ES-I3 (cell line): ENCODE measurements at regions not wholly inside any gene's neighbourhood (a gene's known extent, or its start where the extent isn't known, plus 50 kb on each side); places are given as distances from the start of the nearest gene placed in this dataset.

ENCODE experiments used
- H3K36me3 ChIP-seq: 2 replicates; pipeline ENCODE4 v1.6.1; 2013; ENCODE audit warnings: mild to moderate bottlenecking, low read length, control low read depth, moderate library complexity; ENCODE audit not compliant: insufficient read depth
- H3K4me1 ChIP-seq: 2 replicates; pipeline ENCODE4 v1.6.1; 2013; ENCODE audit warnings: mild to moderate bottlenecking, control low read depth, low read length; ENCODE audit not compliant: insufficient read depth
- H3K9ac ChIP-seq: 2 replicates; pipeline ENCODE4 v1.6.1; 2013; ENCODE audit warnings: low read depth, mild to moderate bottlenecking, low read length, moderate library complexity
- H3K9me3 ChIP-seq: 2 replicates; pipeline ENCODE4 v1.6.1; 2013; ENCODE audit warnings: mild to moderate bottlenecking, low read length, moderate library complexity; ENCODE audit not compliant: control insufficient read depth, insufficient read depth

DNA sequence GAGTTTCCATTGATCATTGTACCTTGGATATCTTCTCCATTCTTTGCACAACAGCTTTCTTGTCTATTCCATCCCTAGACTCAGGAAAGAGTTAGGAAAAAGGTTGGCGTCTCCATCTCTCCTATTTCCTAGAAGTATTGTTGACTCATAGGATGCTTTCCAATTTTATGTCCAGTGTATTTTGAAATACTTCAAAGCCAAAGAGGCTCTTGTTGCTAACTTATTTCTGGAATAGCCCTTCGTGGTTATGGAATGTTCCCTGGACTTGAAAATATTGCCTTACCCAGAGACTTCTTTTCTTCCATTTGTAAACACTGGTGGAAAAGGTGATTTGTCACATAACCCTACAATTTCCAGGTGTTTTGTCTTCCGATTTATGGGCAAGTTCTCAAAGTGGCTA is 402.3 kb upstream of the ZNF608 start:
- no peaks in the 10 kb centered on the region for H3K9me3 ChIP-seq
- H3K36me3 ChIP-seq = no peaks in the 10 kb centered on the region
- H3K9ac ChIP-seq = no peak overlapping the region
- H3K4me1 ChIP-seq = peaks cover 18% of the 10 kb centered on the region; the same call in 1 of the 2 replicates

DNA sequence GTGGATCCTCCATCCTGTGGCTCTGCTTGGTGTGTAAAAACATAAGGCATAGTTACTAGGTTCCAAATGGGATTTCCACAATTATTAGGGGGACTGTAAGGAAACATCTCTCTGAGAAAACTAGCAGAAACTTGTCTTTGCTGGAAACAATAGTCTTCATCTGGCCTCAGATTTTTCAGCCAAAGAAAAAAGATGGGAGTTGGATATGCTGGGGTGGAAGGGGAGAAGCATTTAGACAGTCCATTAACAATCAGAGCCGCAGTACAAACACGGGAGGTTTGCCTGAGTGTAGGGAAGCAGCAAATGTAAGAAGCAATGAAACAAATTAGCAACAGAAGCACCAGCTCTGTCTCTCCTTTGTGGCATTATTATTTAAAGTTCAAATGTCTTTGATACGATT is 402.7 kb upstream of the ZNF608 start:
- H3K9me3 ChIP-seq = no peaks in the 10 kb centered on the region
- H3K36me3 ChIP-seq = no peaks in the 10 kb centered on the region
- H3K4me1 ChIP-seq = peaks cover 21% of the 10 kb centered on the region; the same call in 1 of the 2 replicates
- H3K9ac ChIP-seq = no peak overlapping the region

DNA sequence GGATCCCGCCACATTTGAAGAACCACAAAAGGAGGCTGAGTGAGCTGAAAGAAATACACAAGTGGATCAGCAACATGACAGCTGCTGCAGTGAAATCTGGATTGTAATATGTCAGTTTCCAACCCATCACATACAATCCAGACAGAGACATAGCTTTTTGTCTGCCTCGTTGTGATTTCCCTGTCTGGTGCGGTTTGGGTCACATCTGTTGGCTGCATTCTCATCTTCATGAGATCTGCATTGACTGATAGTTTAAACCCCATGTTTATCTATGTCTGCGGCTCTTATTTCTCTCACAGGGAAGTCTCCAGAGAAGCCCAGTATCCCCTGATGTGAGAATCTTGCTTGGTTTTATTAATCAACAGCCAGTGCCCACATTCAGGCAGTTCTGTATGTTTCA is 403.1 kb upstream of the ZNF608 start:
- H3K9ac ChIP-seq = no peak overlapping the region
- H3K4me1 ChIP-seq = peaks cover 21% of the 10 kb centered on the region; the same call in 1 of the 2 replicates
- H3K36me3 ChIP-seq = no peaks in the 10 kb centered on the region
- no peaks in the 10 kb centered on the region for H3K9me3 ChIP-seq

DNA sequence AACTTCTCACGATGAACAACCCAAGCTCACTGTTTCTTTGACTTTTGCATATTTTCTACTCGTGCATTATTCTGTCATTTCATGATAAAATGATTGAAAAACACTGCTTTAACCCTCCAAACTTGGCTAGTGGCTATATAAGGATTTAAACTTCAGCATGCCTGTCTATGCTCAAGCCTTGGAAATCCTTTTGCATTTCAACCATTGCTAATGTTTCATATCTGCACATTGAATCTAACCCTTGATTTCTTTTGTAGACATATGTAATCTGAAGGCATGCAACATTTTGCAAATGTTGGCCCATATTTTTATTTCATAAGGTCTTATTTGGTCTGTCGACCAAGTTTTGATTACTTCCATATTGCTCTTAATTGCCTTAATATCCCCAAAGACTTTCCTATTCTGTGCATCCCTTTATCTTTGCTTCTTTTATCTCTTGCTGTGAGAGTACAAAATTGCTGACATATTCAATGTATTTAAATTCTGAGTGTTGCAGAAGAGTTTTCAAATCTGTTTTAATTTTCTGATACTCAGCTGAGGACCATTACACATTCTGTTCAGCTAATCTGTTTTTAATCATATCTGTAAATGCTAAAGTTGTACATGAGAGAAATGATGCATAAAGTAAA is 403.7 kb upstream of the ZNF608 start:
- H3K9ac ChIP-seq = no peak overlapping the region; the same call in 1 of the 2 replicates

DNA sequence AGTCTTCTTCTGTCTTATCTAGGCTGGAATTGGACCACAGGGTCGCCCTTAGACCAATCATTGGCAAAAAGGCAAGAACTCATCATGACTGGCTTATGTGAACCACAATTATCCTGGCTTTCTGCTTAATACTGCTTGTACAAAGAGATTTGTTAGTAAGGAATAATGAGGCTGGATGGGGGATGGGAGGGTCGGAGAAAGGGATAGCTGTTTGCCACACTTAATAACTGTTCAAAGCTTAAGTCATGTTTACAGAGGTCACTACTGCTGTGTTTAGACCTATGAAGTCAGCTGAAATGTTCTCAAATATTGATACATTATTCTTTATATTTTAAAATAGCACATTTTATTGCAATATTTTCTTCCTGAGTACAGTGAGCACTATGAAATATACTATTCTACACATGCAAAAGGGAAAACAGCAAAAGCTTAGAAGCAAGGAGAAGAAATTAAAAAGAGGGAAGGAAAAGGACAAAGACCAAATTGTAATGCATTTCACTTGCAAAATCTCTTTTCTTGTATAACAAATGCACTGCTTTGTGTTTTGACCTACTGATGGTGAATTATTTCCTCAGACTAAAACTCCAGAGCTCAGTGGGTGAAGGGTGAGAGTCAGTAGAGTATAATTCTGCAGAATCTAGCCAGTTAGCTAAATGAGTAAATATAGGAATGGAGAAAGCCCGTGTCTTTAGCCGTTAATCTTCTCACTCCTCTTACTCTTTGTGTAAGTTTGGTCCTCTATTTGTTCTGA is 404.9 kb upstream of the ZNF608 start:
- Histone ChIP-seq H3K9ac (no peak overlapping the region), H3K9me3 (no peaks in the 10 kb centered on the region), H3K36me3 (no peaks in the 10 kb centered on the region)

More for the DNA sequence above, 403.7 kb upstream of the ZNF608 start:
- Histone ChIP-seq H3K36me3 (no peaks in the 10 kb centered on the region), H3K4me1 (peaks cover 21% of the 10 kb centered on the region; the same call in 1 of the 2 replicates), H3K9me3 (no peaks in the 10 kb centered on the region)

DNA sequence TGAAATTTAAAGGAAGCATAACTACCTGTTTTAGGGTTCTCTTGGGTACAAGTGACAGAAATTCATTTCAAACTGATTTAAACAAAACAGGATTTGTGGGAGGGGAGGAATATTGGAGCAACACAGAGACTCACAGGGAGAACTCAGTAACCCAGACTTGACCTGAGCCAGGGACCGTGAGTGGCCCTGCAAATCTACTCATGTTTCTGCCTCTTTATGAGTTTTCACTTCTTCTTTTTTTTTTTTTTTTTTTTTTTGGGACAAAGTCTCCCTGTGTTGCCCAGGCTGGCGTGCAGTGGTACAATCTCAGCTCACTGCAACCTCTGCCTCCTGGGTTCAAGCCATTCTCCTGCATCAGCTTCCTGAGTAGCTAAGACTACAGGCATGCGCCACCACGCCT is 405.6 kb upstream of the ZNF608 start:
- no peaks in the 10 kb centered on the region for H3K9me3 ChIP-seq
- H3K36me3 ChIP-seq = no peaks in the 10 kb centered on the region

More for the DNA sequence above, 404.9 kb upstream of the ZNF608 start:
- H3K4me1 ChIP-seq = peaks cover 21% of the 10 kb centered on the region; the same call in 1 of the 2 replicates

DNA sequence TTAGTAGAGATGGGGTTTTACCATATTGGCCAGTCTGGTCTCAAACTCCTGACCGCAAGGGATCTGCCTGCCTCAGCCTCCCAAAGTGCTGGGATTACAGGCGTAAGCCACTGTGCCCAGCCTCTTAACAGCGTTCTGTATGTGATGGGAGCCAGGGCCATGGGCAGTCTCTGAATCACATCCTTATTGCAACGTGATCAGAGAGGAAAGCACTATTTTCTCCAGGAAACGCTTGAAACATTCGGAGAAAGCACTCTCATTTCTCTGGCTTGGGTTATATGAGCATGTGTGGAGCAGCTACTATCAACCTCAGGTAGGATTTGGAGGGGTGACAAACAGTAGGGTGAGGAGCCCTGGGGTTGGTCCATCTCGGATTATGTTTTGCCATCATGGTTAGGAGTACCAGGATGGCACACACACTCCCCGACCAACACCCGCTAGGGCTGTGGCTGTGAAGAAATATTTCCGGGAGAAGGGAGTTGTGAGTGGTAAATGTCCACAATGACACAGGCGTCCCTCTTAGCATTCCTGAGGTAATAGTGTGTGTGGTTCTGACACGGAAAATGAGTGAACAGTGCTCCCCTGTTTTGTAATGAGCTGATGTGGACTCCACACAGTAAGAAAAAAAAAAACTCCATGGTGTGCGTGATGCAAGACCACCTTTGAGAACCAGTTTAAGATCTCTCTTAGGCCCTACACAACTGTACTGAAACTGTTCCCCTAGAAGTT is 406.2 kb upstream of the ZNF608 start:
- no peaks in the 10 kb centered on the region for H3K36me3 ChIP-seq
- H3K9me3 ChIP-seq = no peaks in the 10 kb centered on the region
- peaks cover 21% of the 10 kb centered on the region; the same call in 1 of the 2 replicates for H3K4me1 ChIP-seq
- H3K9ac ChIP-seq = no peak overlapping the region

More for the DNA sequence above, 405.6 kb upstream of the ZNF608 start:
- Histone ChIP-seq H3K9ac (no peak overlapping the region), H3K4me1 (peaks cover 21% of the 10 kb centered on the region; the same call in 1 of the 2 replicates)

DNA sequence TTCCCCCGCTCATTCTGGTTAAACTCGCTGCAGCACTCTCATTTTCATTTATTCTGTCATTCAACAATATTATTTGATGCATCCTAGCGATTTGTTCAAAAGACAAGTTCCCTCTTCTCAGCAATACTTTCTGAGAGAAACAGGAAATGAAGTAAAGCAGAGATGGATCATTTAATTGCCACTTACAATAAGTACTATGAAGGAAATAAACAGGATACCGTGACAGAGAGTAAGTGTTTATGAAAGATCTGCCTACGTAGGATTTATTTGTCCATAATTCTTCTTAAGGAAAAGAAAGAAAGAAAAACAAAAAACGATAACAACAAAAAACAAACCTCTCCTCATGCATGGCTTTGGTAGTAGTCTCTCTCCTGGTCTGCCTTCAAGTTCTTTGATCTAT is 406.8 kb upstream of the ZNF608 start:
- Histone ChIP-seq H3K9ac (no peak overlapping the region), H3K9me3 (no peaks in the 10 kb centered on the region), H3K4me1 (peaks cover 21% of the 10 kb centered on the region; the same call in 1 of the 2 replicates), H3K36me3 (no peaks in the 10 kb centered on the region)

DNA sequence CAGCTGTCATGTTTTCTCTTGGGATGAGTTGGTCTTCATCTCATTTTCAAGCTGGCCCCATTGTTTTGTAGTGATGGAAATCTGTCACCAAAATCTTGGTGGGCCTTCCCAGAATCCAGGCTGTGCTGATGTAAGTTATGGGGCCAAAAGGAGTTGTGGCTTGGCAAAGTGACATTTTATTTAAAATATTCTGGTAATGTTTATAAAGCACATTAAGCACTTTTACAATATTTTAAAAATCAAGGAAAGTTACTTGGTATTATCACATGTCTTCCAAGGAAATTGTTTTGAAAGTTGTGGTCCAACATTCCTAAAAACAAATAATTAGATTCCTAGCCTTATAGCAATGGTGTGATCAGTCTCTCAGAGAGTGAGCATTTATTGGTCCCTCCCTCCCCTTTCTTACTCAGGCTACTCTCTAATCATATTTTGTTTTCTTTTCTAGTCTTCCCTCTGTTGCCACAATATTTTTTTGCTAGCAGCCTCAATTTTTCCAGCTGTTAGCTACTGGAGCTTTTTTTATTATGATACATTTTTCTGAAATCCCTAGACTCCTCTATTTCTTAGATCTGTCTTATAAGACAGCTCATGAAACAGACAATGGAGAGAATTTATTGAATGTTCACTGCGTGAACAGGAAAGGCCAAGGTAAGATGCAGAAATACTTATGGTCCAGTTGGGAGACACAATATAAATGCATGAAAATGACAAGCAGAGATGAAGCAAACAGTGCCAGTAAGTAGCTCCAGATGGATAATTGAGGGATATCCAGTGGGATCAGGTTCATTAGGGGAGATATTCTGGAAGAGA is 408.1 kb upstream of the ZNF608 start:
- H3K4me1 ChIP-seq = peaks cover 21% of the 10 kb centered on the region; the same call in 1 of the 2 replicates

DNA sequence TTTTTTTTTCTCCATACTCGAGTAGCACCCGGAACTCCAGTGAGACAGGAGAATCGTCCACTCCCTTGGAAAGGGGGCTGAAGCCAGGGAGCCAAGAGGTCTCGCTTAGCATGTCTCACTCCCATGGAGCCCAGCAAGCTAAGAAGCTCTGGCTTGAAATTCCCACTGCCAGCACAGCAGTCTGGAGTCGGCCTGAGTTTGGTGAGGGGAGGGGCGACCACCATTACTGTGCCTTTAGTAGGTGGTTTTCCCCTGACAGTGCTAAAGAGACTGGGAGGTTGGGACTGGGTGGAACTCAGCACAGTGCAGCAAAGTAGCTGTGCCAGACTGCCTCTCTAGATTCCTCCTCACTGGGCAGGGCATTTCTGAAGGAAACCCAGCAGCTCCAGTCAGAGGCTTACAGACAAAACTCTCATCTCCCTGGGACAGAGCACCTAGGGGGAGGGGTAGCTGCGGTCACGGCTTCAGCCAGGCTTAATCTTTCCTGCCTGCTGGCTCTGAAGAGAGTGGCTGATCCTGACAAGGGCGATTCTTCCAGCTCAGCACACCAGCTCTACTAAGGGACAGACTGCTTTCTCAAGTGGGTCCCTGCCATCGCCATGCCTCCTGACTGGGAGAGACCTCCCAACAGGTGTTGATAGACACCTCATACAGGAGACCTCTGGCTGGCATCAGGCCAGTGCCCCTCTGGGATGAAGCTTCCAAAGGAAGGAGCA is 414.5 kb upstream of the ZNF608 start:
- Histone ChIP-seq H3K4me1 (peaks cover 9% of the 10 kb centered on the region), H3K9me3 (no peaks in the 10 kb centered on the region; the same call in 1 of the 2 replicates), H3K9ac (no peak overlapping the region), H3K36me3 (no peaks in the 10 kb centered on the region; the same call in 1 of the 2 replicates)

More for the DNA sequence above, 408.1 kb upstream of the ZNF608 start:
- no peaks in the 10 kb centered on the region for H3K9me3 ChIP-seq
- H3K36me3 ChIP-seq = no peaks in the 10 kb centered on the region; the same call in 1 of the 2 replicates
- H3K9ac ChIP-seq = no peak overlapping the region

DNA sequence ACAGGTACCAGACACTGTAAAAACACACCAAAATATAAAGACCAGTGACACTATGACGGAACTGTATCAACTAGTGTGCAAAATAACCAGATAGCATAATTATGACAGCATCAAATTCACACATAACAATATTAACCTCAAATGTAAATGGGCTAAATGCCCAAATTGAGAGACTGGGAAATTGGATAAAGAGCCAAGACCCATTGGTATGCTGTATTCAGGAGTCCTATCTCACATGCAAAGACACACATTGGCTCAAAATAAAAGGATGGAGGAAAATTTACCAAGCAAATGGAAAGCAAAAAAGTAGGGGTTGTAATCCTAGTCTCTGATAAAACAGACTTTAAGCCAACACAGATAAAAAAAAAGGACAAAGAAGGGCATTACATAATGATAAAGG is 416.3 kb upstream of the ZNF608 start:
- peaks cover 9% of the 10 kb centered on the region for H3K4me1 ChIP-seq
- H3K9me3 ChIP-seq = peaks cover 8% of the 10 kb centered on the region

DNA sequence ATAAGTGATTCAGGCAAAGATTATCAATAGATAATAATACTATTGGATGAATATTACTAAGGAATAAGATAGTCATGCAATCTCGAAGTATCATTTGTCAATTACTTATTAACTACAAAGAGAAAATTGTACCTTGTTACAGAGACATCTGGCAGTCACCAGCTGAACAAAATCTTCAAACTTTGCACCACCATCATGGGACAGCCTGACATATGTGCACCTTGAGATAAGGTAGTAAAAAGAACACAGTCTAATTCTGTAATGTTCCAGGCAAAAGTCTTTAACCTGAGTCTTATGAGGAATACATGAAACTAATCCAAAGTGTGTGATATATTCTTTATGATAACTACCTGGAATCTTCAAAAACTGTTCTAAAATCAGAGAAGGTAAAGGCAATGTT is 423.0 kb upstream of the ZNF608 start:
- Histone ChIP-seq H3K9me3 (peaks cover 8% of the 10 kb centered on the region), H3K9ac (no peak overlapping the region), H3K36me3 (no peaks in the 10 kb centered on the region), H3K4me1 (no peaks in the 10 kb centered on the region)

More for the DNA sequence above, 416.3 kb upstream of the ZNF608 start:
- Histone ChIP-seq H3K36me3 (no peaks in the 10 kb centered on the region; the same call in 1 of the 2 replicates), H3K9ac (no peak overlapping the region)

DNA sequence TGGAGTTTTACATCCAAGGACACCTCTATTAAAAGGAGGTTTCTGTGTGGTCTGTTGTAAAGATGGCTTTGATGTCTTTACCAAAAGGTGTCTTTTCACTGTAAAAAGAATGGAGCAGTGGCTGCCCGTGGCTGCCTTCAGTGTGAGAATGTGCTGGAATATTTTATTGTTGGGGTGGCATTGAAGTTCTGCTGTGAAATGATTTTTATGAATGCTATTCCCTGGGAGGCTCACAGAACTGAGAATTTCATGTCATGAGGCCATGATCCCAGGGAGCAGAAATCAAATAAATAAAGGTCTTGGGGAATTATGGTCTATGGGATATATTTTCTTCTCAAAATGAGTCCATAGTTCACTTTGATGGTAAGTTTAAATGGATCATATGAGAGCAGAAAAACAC is 425.2 kb upstream of the ZNF608 start:
- no peaks in the 10 kb centered on the region for H3K4me1 ChIP-seq

More for the DNA sequence above, 425.2 kb upstream of the ZNF608 start:
- H3K9ac ChIP-seq = no peak overlapping the region
- peaks cover 8% of the 10 kb centered on the region for H3K9me3 ChIP-seq
- no peaks in the 10 kb centered on the region for H3K36me3 ChIP-seq
